Heart right ventricle (tissue), 16 donors: ENCODE measurements at regions not wholly inside any gene's neighbourhood (a gene's known extent, or its start where the extent isn't known, plus 50 kb on each side); places are given as distances from the start of the nearest gene placed in this dataset.

Experiments used
- ATAC-seq, 8 donors: fragments of 200-7000 bp; cut with Tn5 transposase; one replicate each; pipeline ENCODE4 v1.9.1; 2020; ENCODE audit warnings: mild to moderate bottlenecking in 8 of 8, moderate library complexity in 8 of 8, moderate number of reproducible peaks in 1 of 8
- DNase-seq, 2 donors: peaks; one replicate each; pipeline ENCODE4 v3.0.0-alpha.2; 2020
- H3K27ac ChIP-seq, 10 donors: fragments of 200-600 bp; sonication (generic) in 2 of 10; one replicate each; pipeline versions ENCODE4 v1.5.0 to v1.8.0; 2020 to 2022; ENCODE audit warnings: mild to moderate bottlenecking in 3 of 10
- H3K27me3 ChIP-seq, 7 donors: fragments of 200-600 bp; one replicate each; pipeline ENCODE4 v1.8.0; 2021 to 2022; ENCODE audit warnings: mild to moderate bottlenecking in 2 of 7
- H3K36me3 ChIP-seq, 9 donors: fragments of 200-600 bp; sonication (generic) in 1 of 9; one replicate each; pipeline versions ENCODE4 v1.5.0 to v1.8.0; 2020 to 2022; ENCODE audit warnings: mild to moderate bottlenecking in 2 of 9
- H3K4me1 ChIP-seq, 9 donors: fragments of 200-600 bp; sonication (generic) in 1 of 9; one replicate each; pipeline versions ENCODE4 v1.5.0 to v1.8.0; 2020 to 2022; ENCODE audit warnings: mild to moderate bottlenecking in 4 of 9
- H3K4me3 ChIP-seq, 10 donors: fragments of 200-600 bp; sonication (generic) in 2 of 10; one replicate each; pipeline versions ENCODE4 v1.5.0 to v1.8.0; 2020 to 2022; ENCODE audit warnings: mild to moderate bottlenecking in 7 of 10, moderate library complexity in 2 of 10
- H3K9me3 ChIP-seq, 11 donors: fragments of 200-600 bp in 10 of 11; sonication (generic) in 2 of 11; one replicate each; pipeline versions ENCODE4 v1.5.0 to v1.8.0; 2013 to 2022; ENCODE audit warnings: mild to moderate bottlenecking in 2 of 11, control low read depth in 1 of 11, moderate library complexity in 1 of 11
- WGBS, 2 donors: extraction: QIAGEN DNeasy Blood & Tissue Kit; methylation state at CpG; one replicate each; pipeline ENCODE4 v1.1.7; 2013; ENCODE audit warnings: inconsistent platforms in 1 of 2; 5-methylcytosine and 5-hydroxymethylcytosine counted together
- intact Hi-C, 10 donors: fragments of 100-400 bp; cut with DNase I; formaldehyde crosslinking; loops; one replicate each; pipeline versions ENCODE4 v1.11.1 to v1.14.2; 2022
- TF ChIP-seq, protein P1 (sequence below), 9 donors: fragments of 200-600 bp; sonication (generic) in 2 of 9; IDR thresholded peaks; one replicate each; pipeline versions ENCODE4 v1.5.0 to v1.8.0; 2021 to 2022; ENCODE audit warnings: antibody characterized with exemption in 9 of 9, mild to moderate bottlenecking in 5 of 9, moderate library complexity in 1 of 9
- donor health status: Arrhythmogenic right ventricular cardiomyopathy.
- donor health status: ischemic (EF 13 %, LVEDD 7.1; RV severe dilation, severe dysfunction).
- donor health status: healthy with polysubstance abuse.
- donor health status: DM: no; HTN: yes; CAD: no.
- donor health status: DM: no; HTN: no; CAD: no.
- donor health status: ischemic (EF 25% LVEDD 6.9; RV normal size, moderate dysfunction).
- donor health status: ischemic (EF 25% LVEDD 5.7; RV mildly dilated, moderate dysfunction).
- donor health status: healthy.
- donor health status: DM: yes; HTN: yes; CAD: no.
- donor health status: Ischemic cardiomyopathy.
- donor health status: ischemic (EF 35%, LVEDD 5.7; RV mildly dilated, moderate dysfunction).
- donor health status: nonischemic (EF 11% LVEDD 7.7; RV severe dilation, severe dysfunction).
- donor health status: DM: yes; HTN: yes; CAD: no.
- donor health status: PGD.
- donor health status: ischemic (EF 29% LVEDD 5.4; RV normal size, mild dysfunction).
- donor health status: nonischemic (EF 23%, LVEDD 6.1; RV moderate dilation, normal function).

GRCh38 chr6:155710704-155711103 lies 255.1 kb upstream of the NOX3 start:
- 44 to 64% methylated on average over 2 of the region's 2 CpGs for WGBS, 2 donors
- ATAC-seq: no peak
- no peak overlapping the region for H3K27ac ChIP-seq
- intact Hi-C loops: no loop called here
- peaks cover 0 to 18% (median 0%) of the 10 kb centered on the region in 11 donors for H3K9me3 ChIP-seq
- H3K36me3 ChIP-seq: no peaks in the 10 kb centered on the region
- TF ChIP-seq, protein P1, sequence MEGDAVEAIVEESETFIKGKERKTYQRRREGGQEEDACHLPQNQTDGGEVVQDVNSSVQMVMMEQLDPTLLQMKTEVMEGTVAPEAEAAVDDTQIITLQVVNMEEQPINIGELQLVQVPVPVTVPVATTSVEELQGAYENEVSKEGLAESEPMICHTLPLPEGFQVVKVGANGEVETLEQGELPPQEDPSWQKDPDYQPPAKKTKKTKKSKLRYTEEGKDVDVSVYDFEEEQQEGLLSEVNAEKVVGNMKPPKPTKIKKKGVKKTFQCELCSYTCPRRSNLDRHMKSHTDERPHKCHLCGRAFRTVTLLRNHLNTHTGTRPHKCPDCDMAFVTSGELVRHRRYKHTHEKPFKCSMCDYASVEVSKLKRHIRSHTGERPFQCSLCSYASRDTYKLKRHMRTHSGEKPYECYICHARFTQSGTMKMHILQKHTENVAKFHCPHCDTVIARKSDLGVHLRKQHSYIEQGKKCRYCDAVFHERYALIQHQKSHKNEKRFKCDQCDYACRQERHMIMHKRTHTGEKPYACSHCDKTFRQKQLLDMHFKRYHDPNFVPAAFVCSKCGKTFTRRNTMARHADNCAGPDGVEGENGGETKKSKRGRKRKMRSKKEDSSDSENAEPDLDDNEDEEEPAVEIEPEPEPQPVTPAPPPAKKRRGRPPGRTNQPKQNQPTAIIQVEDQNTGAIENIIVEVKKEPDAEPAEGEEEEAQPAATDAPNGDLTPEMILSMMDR (IDR thresholded peaks at IDR 0.05): no peak
- no peaks in the 10 kb centered on the region for H3K27me3 ChIP-seq
- H3K4me3 ChIP-seq: no peak overlapping the region
- DNase-seq: no peak
- peaks cover 0 to 3% (median 0%) of the 10 kb centered on the region in 9 donors for H3K4me1 ChIP-seq

DNA sequence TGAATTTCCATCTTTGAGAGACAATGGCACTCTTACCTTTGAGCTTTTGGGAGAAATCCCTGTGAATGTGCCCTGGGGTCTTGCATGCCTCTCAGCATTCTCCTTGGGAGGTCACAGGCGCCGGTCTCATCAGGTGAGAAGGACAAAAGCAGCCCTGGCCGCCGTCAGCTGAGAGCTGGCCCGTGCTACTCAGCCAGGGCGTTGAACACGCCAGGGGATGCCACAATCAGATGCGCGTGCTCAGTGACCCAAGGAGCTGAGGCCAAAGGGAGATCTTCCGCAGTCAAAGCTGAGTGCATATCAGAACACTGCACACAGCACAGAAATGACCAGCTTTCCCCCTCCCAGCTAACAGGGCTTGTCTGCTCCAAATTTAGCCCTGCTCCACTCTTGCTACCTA lies 253.6 kb upstream of the NOX3 start:
- no peak for DNase-seq
- peaks cover 0 to 3% (median 0%) of the 10 kb centered on the region in 9 donors for H3K4me1 ChIP-seq
- WGBS, 2 donors: 92 to 94% methylated on average over 10 of the region's 10 CpGs

DNA sequence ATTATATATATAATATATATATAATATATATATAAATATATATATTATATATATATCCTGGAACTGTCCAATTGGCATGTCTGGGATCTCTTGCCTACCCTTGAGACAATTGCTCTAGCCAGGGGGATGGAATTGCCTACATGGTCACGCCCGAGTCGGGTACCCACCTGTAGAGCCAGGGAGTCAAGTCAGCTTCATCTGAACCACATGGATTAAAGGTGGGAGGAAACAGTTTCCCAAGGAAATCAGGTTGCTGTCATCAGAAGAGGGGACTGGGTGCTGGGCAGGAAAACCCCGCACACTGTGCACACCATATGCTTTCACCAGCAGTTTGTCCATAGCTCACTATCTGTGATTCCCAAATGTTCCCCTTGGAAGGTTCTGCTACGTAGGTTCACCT lies 252.5 kb upstream of the NOX3 start:
- Histone ChIP-seq H3K36me3 (no peaks in the 10 kb centered on the region), H3K9me3 (peaks cover 0 to 26% (median 0%) of the 10 kb centered on the region in 11 donors), H3K27ac (no peak overlapping the region), H3K27me3 (no peaks in the 10 kb centered on the region), H3K4me1 (peaks cover 0 to 3% (median 0%) of the 10 kb centered on the region in 9 donors), H3K4me3 (no peak overlapping the region)
- no peak for ATAC-seq
- DNase-seq: no peak
- 96 to 98% methylated on average over 5 of the region's 5 CpGs for WGBS, 2 donors
- TF ChIP-seq, protein P1 (IDR thresholded peaks at IDR 0.05): no peak
- intact Hi-C loops: no loop called here

More for the DNA sequence above, 253.6 kb upstream of the NOX3 start:
- Histone ChIP-seq H3K4me3 (no peak overlapping the region), H3K9me3 (peaks cover 0 to 23% (median 0%) of the 10 kb centered on the region in 11 donors), H3K27me3 (no peaks in the 10 kb centered on the region), H3K27ac (no peak overlapping the region), H3K36me3 (no peaks in the 10 kb centered on the region)
- TF ChIP-seq, protein P1 (IDR thresholded peaks at IDR 0.05): no peak
- ATAC-seq: no peak
- intact Hi-C loops: no loop called here

GRCh38 chr6:155706806-155707205 lies 251.2 kb upstream of the NOX3 start:
- 87 to 90% methylated on average over 1 of the region's 1 CpG for WGBS, 2 donors
- Histone ChIP-seq H3K4me1 (peaks cover 0 to 3% (median 0%) of the 10 kb centered on the region in 9 donors), H3K36me3 (no peaks in the 10 kb centered on the region), H3K27ac (no peak overlapping the region), H3K27me3 (no peaks in the 10 kb centered on the region), H3K4me3 (no peak overlapping the region), H3K9me3 (peaks cover 0 to 26% (median 0%) of the 10 kb centered on the region in 11 donors)
- TF ChIP-seq, protein P1 (IDR thresholded peaks at IDR 0.05): no peak
- intact Hi-C loops: no loop called here
- ATAC-seq (no peak), DNase-seq (no peak)
